ENCODE measurements at regions not wholly inside any gene's neighbourhood (a gene's known extent, or its start where the extent isn't known, plus 50 kb on each side); places are given as distances from the start of the nearest gene placed in this dataset.

DNA sequence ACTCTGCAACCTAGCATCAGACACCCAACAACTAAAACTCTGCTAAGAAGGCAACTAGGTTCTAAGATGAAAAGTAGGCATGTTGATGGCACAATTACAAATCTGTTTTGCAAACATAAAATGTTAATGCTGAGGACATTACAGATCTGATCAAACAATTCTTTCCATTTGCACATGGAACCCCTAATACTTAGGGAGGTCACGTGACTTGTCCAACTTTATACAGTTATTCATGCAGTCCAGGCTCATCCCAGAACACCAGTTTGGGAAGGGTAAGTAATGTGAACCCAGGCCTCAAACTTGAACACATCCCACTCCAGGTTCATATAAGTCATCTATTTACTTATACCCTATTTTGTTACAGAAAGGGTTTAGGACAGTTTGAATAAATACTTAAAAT lies 247.2 kb downstream of the HACE1 start:
- WGBS (ENCODE audit: low lambda C conversion rate), result 0% methylated on average over 1 of the region's 1 CpG
- no TSS peak for BruUV-seq (replicated peaks)
- DNase-seq (ENCODE audit: low spot score) (no peak), ATAC-seq (no peak), FAIRE-seq (no peak)
- TF ChIP-seq ZZZ3 (CRISPR knock-in tag; IDR thresholded peaks at IDR 0.05; ENCODE audit: borderline replicate concordance) (no peak), KLF11 (CRISPR knock-in tag; IDR thresholded peaks at IDR 0.05) (no peak), FOXK2 (IDR thresholded peaks at IDR 0.05) (no peak), RAD51 (IDR thresholded peaks at IDR 0.05; ENCODE audit: borderline replicate concordance) (peak; percentile 83), AFF4 (CRISPR knock-in tag; IDR thresholded peaks at IDR 0.05) (no peak), USF2 (IDR thresholded peaks at IDR 0.05; ENCODE audit: low read depth, low read length) (peak; percentile 72), USF2 (CRISPR knock-in tag; IDR thresholded peaks at IDR 0.05; ENCODE audit: borderline replicate concordance) (no peak), MAF1 (CRISPR knock-in tag; IDR thresholded peaks at IDR 0.05; ENCODE audit: borderline replicate concordance) (no peak)
- Histone ChIP-seq H3K4me2 (ENCODE audit: low read depth, low read length) (no peak overlapping the region), H2AFZ (ENCODE audit: low read length) (no peak overlapping the region), H3K79me2 (ENCODE audit: insufficient read depth, low read length) (no peaks in the 10 kb centered on the region), H3K9me3 (ENCODE audit: low read length) (no peaks in the 10 kb centered on the region), H3K27ac (ENCODE audit: extremely low read length, insufficient read depth, low read length) (no peak overlapping the region), H3K27me3 (ENCODE audit: control insufficient read depth in 1 of 2, insufficient read depth in 2 of 2, low read length in 2 of 2) (no peaks in the 10 kb centered on the region; a peak in 1 of 5 replicates), H3K9ac (ENCODE audit: insufficient read depth, low read depth, low read length) (no peak overlapping the region), H3K4me1 (ENCODE audit: insufficient read depth, low read length) (peaks cover 7% of the 10 kb centered on the region; the same call in 1 of the 2 replicates), H3K36me3 (replicated peaks in 1 of 2; ENCODE audit: control insufficient read depth in 1 of 2, insufficient read depth in 2 of 2, low read length in 2 of 2) (no peaks in the 10 kb centered on the region), H4K20me1 (ENCODE audit: insufficient read depth, low read length) (no peaks in the 10 kb centered on the region), H3K4me3 (replicated peaks in 1 of 3; ENCODE audit: insufficient read depth in 1 of 3, low read depth in 2 of 3, low read length in 3 of 3) (no peak overlapping the region)
- POLR2A ChIA-PET, result no interaction called here
- in situ Hi-C loops (cut with HindIII; ENCODE audit: extremely low pct_ligation_motif_present, low pct_unique_long_range_greater_than_20kb) (no loop called here), intact Hi-C loops (cut with micrococcal nuclease; ENCODE audit: unreplicated experiment) (no loop called here)
- CTCF ChIA-PET (ENCODE audit: low intra/inter-chr PET ratio, low total read pairs), result no interaction called here

Data from HepG2 (cell line).